Ovary (tissue), 7 donors: ENCODE measurements at regions not wholly inside any gene's neighbourhood (a gene's known extent, or its start where the extent isn't known, plus 50 kb on each side); places are given as distances from the start of the nearest gene placed in this dataset.

ENCODE experiments used
- DNase-seq, 5 donors: peaks; one replicate each; pipeline ENCODE4 v3.0.0-alpha.2; 2019 to 2020
- H3K27ac ChIP-seq, 2 donors: fragments of 200-600 bp; one replicate each; pipeline versions ENCODE4 v1.5.1 to v1.8.0; 2019 to 2022
- H3K27me3 ChIP-seq: fragments of 200-600 bp; one replicate; pipeline ENCODE4 v1.8.0; 2022
- H3K36me3 ChIP-seq: fragments of 200-600 bp; sonication (generic); one replicate; pipeline ENCODE4 v1.5.1; 2019
- H3K4me1 ChIP-seq: one replicate; pipeline ENCODE4 v1.8.1; 2013; ENCODE audit warnings: mild to moderate bottlenecking, moderate library complexity; ENCODE audit not compliant: insufficient read depth
- H3K4me3 ChIP-seq: fragments of 200-600 bp; sonication (generic); one replicate; pipeline ENCODE4 v1.5.1; 2017
- H3K9me3 ChIP-seq, 2 donors: fragments of 200-600 bp in 1 of 2; sonication (generic) in 1 of 2; one replicate each; pipeline versions ENCODE4 v1.5.1 to v1.8.1; 2013 to 2019; ENCODE audit warnings: mild to moderate bottlenecking in 1 of 2, moderate library complexity in 1 of 2
- EP300 ChIP-seq: sonication (generic); formaldehyde crosslinking; IDR thresholded peaks from one replicate; pipeline ENCODE4 v1.6.1; 2017; ENCODE audit warnings: antibody characterized with exemption
- POLR2A ChIP-seq: fragments of 450-650 bp; IDR thresholded peaks from one replicate; pipeline ENCODE4 v1.6.1; 2017; ENCODE audit warnings: antibody characterized with exemption, mild to moderate bottlenecking, moderate library complexity
- WGBS, 3 donors: extraction: QIAGEN DNeasy Blood & Tissue Kit in 1 of 3; methylation state at CpG; one replicate each; pipeline versions ENCODE4 v1.1.5 to v1.1.7; 2013 to 2017; 5-methylcytosine and 5-hydroxymethylcytosine counted together
- intact Hi-C, 4 donors: fragments of 100-400 bp; cut with DNase I; formaldehyde crosslinking; loops; one replicate each; pipeline versions ENCODE4 v1.11.0 to v1.15.1; 2022 to 2023
- TF ChIP-seq, protein P1 (sequence below), 3 donors: fragments of 450-650 bp in 2 of 3; fragments of 200-600 bp in 1 of 3; IDR thresholded peaks; one replicate each; pipeline versions ENCODE4 v1.5.1 to v1.8.0; 2016 to 2022; ENCODE audit warnings: antibody characterized with exemption in 3 of 3, mild to moderate bottlenecking in 1 of 3
- donor health status: DM: no; HTN: no; CAD: no; lungs with moderate emphysema.
- donor health status: DM: no; HTN: no; CAD: no.
- donor health status: Bipolar disorder and iron deficiency.
- donor health status: DM: no; HTN: no; CAD: no.
- donor health status: DM: yes; HTN: yes; CAD: no.

DNA sequence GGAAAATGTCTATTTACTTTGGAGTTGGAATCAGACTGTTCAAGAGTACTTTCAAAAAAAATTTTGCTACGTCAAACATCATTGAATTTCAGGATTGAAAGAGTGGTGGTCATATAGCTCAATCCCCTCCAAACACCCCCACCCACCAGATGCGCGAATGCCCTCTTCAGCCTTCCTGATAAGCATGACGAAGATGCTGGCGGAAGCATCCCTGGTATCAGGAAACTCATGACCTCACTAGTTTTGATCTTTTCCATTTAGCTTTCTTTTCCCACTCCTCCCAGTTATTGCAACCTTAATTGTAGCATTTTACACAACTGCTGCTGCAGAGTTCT, 104.4 kb downstream of the LEPR start:
- Histone ChIP-seq H3K27me3 (no peaks in the 10 kb centered on the region), H3K4me3 (peak overlapping the region; percentile 43), H3K4me1 (peaks cover 7% of the 10 kb centered on the region), H3K9me3 (no peaks in the 10 kb centered on the region), H3K27ac (no peak overlapping the region), H3K36me3 (no peaks in the 10 kb centered on the region)
- intact Hi-C loops: no loop called here
- TF ChIP-seq, protein P1, sequence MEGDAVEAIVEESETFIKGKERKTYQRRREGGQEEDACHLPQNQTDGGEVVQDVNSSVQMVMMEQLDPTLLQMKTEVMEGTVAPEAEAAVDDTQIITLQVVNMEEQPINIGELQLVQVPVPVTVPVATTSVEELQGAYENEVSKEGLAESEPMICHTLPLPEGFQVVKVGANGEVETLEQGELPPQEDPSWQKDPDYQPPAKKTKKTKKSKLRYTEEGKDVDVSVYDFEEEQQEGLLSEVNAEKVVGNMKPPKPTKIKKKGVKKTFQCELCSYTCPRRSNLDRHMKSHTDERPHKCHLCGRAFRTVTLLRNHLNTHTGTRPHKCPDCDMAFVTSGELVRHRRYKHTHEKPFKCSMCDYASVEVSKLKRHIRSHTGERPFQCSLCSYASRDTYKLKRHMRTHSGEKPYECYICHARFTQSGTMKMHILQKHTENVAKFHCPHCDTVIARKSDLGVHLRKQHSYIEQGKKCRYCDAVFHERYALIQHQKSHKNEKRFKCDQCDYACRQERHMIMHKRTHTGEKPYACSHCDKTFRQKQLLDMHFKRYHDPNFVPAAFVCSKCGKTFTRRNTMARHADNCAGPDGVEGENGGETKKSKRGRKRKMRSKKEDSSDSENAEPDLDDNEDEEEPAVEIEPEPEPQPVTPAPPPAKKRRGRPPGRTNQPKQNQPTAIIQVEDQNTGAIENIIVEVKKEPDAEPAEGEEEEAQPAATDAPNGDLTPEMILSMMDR (IDR thresholded peaks at IDR 0.05): no peak
- TF ChIP-seq EP300: no peak
- TF ChIP-seq POLR2A: no peak
- peak in 3 of 5 donors; percentile 19 to 29 (median 29) for DNase-seq
- 15 to 18% (median 16%) methylated on average over 5 of the region's 5 CpGs for WGBS, 3 donors

DNA sequence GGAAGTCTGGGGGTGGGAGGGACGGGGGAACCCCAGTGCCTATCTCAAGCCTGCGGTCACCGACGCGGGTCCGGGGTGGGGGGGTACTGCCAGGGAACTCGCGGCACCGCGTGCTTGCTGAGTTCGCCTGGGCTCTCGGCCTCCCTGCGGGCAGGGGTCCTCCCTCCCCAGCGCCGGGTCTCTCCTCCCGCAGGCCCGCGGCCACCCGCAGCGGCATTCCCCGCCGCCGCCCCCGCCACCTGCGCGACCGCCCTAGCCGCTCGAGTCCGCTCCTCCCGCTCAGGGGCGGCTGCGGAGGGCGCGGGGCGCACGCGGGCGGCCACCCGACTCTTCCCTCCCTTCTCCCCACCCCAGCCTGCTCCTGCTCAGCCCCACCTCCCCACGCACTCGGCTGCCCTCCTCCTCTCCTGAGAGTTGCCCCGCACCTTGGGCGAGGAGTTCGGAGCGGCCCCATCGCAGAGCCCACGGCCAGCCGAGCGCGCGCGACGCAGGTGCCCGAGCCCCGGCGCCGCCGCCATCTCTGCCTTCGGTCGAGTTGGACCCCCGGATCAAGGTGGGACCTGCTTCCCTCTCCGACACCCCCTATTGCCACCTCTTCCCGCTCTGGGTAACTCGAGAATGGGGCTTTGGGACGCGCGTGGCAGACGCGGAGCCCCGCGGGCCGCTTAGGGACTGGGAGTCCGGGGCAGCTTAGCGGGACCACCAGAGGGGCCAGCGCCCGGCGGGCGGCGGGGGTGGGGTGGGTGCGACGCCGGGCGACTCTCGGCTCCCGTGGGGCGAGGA, 105.0 kb downstream of the LEPR start:
- TF ChIP-seq POLR2A (no peak), EP300 (no peak)
- TF ChIP-seq, protein P1 (IDR thresholded peaks at IDR 0.05): no peak
- Histone ChIP-seq H3K27ac (peak overlapping the region; percentile 39 to 63), H3K27me3 (no peaks in the 10 kb centered on the region), H3K9me3 (no peaks in the 10 kb centered on the region), H3K4me3 (peak overlapping the region; percentile 43), H3K36me3 (no peaks in the 10 kb centered on the region), H3K4me1 (peaks cover 7% of the 10 kb centered on the region)
- peak; percentile 35 to 67 (median 38) for DNase-seq
- 1 to 3% (median 1%) methylated on average over 44 to 87 of the region's 87 CpGs for WGBS, 3 donors
- intact Hi-C loops: no loop called here

DNA sequence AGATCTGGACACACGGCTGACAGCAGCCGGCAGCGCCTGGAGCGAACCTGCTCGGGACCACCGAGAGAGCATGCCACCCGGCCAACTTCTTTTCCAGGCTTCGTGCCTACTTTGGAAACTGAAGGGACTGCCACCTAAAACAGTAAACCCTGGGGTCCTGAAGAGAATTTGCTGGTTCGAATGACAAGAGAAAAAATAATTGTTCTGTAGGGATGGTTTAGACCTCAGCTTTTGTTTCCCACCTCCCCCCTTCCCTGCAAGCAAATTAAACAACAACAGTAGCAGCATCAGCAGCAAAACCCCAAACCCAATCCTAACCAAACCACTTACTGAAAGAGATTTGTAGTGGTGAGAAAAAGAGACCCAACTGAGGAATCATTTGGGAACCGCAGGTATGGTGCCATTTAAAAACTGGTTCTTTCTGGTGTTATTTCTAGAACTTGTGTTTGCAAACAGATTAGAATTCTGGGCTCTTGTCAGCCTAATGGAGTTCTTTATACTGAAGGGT, 105.6 kb downstream of the LEPR start:
- 8 to 12% (median 11%) methylated on average over 10 of the region's 10 CpGs for WGBS, 3 donors
- Histone ChIP-seq H3K4me1 (peaks cover 7% of the 10 kb centered on the region), H3K36me3 (no peaks in the 10 kb centered on the region), H3K9me3 (no peaks in the 10 kb centered on the region), H3K27me3 (no peaks in the 10 kb centered on the region), H3K27ac (peak overlapping the region; percentile 39 to 63), H3K4me3 (peak overlapping the region; percentile 43)
- no peak for TF ChIP-seq POLR2A
- TF ChIP-seq, protein P1 (IDR thresholded peaks at IDR 0.05): no peak
- TF ChIP-seq EP300: no peak
- intact Hi-C loops: no loop called here
- DNase-seq: no peak

DNA sequence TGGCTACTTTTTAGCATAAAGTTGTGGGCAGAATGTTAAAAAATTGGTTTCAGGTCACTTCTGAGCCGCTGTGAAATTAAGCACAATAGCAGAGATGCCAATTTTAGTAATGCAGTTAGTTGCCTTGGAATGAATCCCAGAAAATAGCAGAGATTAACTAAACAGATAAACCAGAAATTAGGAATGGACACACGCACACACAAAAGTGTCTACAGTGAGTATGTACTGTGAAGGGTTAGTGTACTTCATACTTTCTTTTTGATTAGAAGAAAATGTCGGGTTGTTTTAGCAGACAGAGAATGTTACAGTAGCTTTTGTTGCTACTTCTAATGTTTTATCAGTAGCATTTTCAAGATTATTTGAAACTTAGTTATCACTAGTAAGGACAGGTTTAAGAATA, 106.7 kb downstream of the LEPR start:
- no peaks in the 10 kb centered on the region for H3K36me3 ChIP-seq
- intact Hi-C loops: no loop called here
- H3K27ac ChIP-seq: peak overlapping the region in 1 of 2 donors; percentile 10
- no peaks in the 10 kb centered on the region for H3K9me3 ChIP-seq
- 2 to 9% (median 5%) methylated on average over 3 of the region's 3 CpGs for WGBS, 3 donors
- no peak for TF ChIP-seq EP300
- no peak for TF ChIP-seq POLR2A
- TF ChIP-seq, protein P1 (IDR thresholded peaks at IDR 0.05): no peak
- peaks cover 7% of the 10 kb centered on the region for H3K4me1 ChIP-seq
- no peaks in the 10 kb centered on the region for H3K27me3 ChIP-seq
- no peak for DNase-seq
- no peak overlapping the region for H3K4me3 ChIP-seq
